B cell (primary cell): ENCODE measurements at regions not wholly inside any gene's neighbourhood (a gene's known extent, or its start where the extent isn't known, plus 50 kb on each side); places are given as distances from the start of the nearest gene placed in this dataset.

Source experiments
- ATAC-seq: fragments of 200-7000 bp; cut with Tn5 transposase; one replicate; pipeline ENCODE4 v1.10.0; 2021; ENCODE audit warnings: low read depth, mild to moderate bottlenecking, moderate number of reproducible peaks, moderate library complexity
- CTCF ChIA-PET: fragments of 350-600 bp; sonication (Branson Sonifier 250); formaldehyde crosslinking; loops from one replicate; lab custom pipeline; 2021; ENCODE audit warnings: antibody characterized with exemption, inconsistent platforms; lab: Charles Lee
- POLR2A ChIA-PET: fragments of 350-600 bp; sonication (Branson Sonifier 250); formaldehyde crosslinking; loops from one replicate; lab custom pipeline; 2021; ENCODE audit warnings: antibody characterized with exemption; lab: Charles Lee
- DNase-seq: peaks from one replicate; pipeline ENCODE4 v3.0.0; 2013
- H2AFZ ChIP-seq: 2 replicates; pipeline ENCODE4 v1.6.1; 2012; ENCODE audit warnings: mild to moderate bottlenecking, low read depth, low read length; ENCODE audit not compliant: insufficient read depth, poor library complexity, severe bottlenecking
- H3K27ac ChIP-seq, 2 donors: 1 replicate in 1 of 2; 2 replicates in 1 of 2; pipeline ENCODE4 v1.5.1; 2012 to 2013; ENCODE audit warnings: low read length in 2 of 2, mild to moderate bottlenecking in 2 of 2, moderate library complexity in 1 of 2
- H3K27me3 ChIP-seq, 4 experiments: fragments of 200-600 bp in 1 of 4; sonication (generic) in 1 of 4; replicated peaks in 1 of 4; 1 replicate in 2 of 4; 2 replicates in 2 of 4; pipeline versions ENCODE4 v1.6.1 to v1.7.0; 2013 to 2016; ENCODE audit warnings: low read length in 3 of 4, mild to moderate bottlenecking in 2 of 4, mixed read lengths in 1 of 4, moderate library complexity in 1 of 4; ENCODE audit not compliant: insufficient read depth in 4 of 4, control insufficient read depth in 3 of 4; ENCODE audit errors: control extremely low read depth in 1 of 4
- H3K36me3 ChIP-seq, 2 experiments: replicated peaks in 1 of 2; 1 replicate in 1 of 2; 2 replicates in 1 of 2; pipeline versions ENCODE4 v1.6.1 to v1.7.1; 2013; ENCODE audit warnings: low read length in 1 of 2; ENCODE audit not compliant: insufficient read depth in 2 of 2, control insufficient read depth in 1 of 2; ENCODE audit errors: control extremely low read depth in 1 of 2, extremely low read depth in 1 of 2
- H3K4me1 ChIP-seq, 2 donors: fragments of 200-600 bp in 1 of 2; sonication (generic) in 1 of 2; 1 replicate in 1 of 2; 2 replicates in 1 of 2; pipeline versions ENCODE4 v1.5.1 to v1.6.1; 2013 to 2017; ENCODE audit warnings: low read length in 2 of 2; ENCODE audit not compliant: control insufficient read depth in 2 of 2, insufficient read depth in 2 of 2
- H3K4me2 ChIP-seq: replicated peaks from 2 replicates; pipeline ENCODE3; 2012; ENCODE audit warnings: mild to moderate bottlenecking, low read depth, low read length; ENCODE audit not compliant: poor library complexity, severe bottlenecking
- H3K4me3 ChIP-seq, 5 experiments: fragments of 200-600 bp in 1 of 5; sonication (generic) in 1 of 5; 1 replicate in 3 of 5; 2 replicates in 2 of 5; pipeline versions ENCODE4 v1.5.1 to v1.7.0; 2011 to 2016; ENCODE audit warnings: low read length in 4 of 5, mild to moderate bottlenecking in 4 of 5, low read depth in 2 of 5, control low read depth in 1 of 5, moderate library complexity in 1 of 5; ENCODE audit not compliant: insufficient read depth in 1 of 5; ENCODE audit errors: control extremely low read depth in 1 of 5, extremely low read depth in 1 of 5
- H3K79me2 ChIP-seq: fragments of 200-600 bp; sonication (generic); one replicate; pipeline ENCODE4 v1.6.0; 2016; ENCODE audit warnings: low read length; ENCODE audit not compliant: control insufficient read depth, insufficient read depth
- H3K9ac ChIP-seq: fragments of 200-600 bp; sonication (generic); 2 replicates; pipeline ENCODE4 v1.6.1; 2017; ENCODE audit warnings: mild to moderate bottlenecking, low read length, moderate library complexity
- H3K9me3 ChIP-seq, 3 donors: one replicate each; pipeline versions ENCODE4 v1.6.1 to v1.7.1; 2013; ENCODE audit warnings: low read length in 2 of 3; ENCODE audit not compliant: control insufficient read depth in 2 of 3, insufficient read depth in 1 of 3; ENCODE audit errors: control extremely low read depth in 1 of 3
- H4K20me1 ChIP-seq: 2 replicates; pipeline ENCODE4 v1.6.0; 2012; ENCODE audit warnings: mild to moderate bottlenecking, low read length; ENCODE audit not compliant: insufficient read depth, control insufficient read depth, poor library complexity, severe bottlenecking
- H3K27ac Mint-ChIP-seq: one replicate; pipeline ENCODE4 v1.8.0; 2021; ENCODE audit warnings: mixed read lengths
- H3K27me3 Mint-ChIP-seq: one replicate; pipeline ENCODE4 v1.8.0; 2021; ENCODE audit warnings: mixed read lengths
- H3K4me1 Mint-ChIP-seq: one replicate; pipeline ENCODE4 v1.8.0; 2021; ENCODE audit warnings: mixed read lengths
- H3K4me3 Mint-ChIP-seq: one replicate; pipeline ENCODE4 v1.8.0; 2021; ENCODE audit warnings: mixed read lengths
- H3K9me3 Mint-ChIP-seq: one replicate; pipeline ENCODE4 v1.8.0; 2022; ENCODE audit warnings: mixed read lengths; ENCODE audit not compliant: insufficient read depth
- EZH2 ChIP-seq: IDR thresholded peaks from 2 replicates; pipeline ENCODE4 v1.6.1; 2012; ENCODE audit warnings: borderline replicate concordance, low read depth, mild to moderate bottlenecking, moderate library complexity, low read length; ENCODE audit not compliant: insufficient read depth, poor library complexity, severe bottlenecking
- WGBS: methylation state at CpG from one replicate; pipeline ENCODE4 v1.1.5; 2013; ENCODE audit warnings: missing lambda C conversion rate; ENCODE audit not compliant: insufficient coverage; 5-methylcytosine and 5-hydroxymethylcytosine counted together
- intact Hi-C: fragments of 100-400 bp; cut with micrococcal nuclease; formaldehyde crosslinking; loops from one replicate; pipeline ENCODE4 v1.10.0; 2022
- TF ChIP-seq, protein P1 (sequence below): fragments of 200-600 bp; IDR thresholded peaks from one replicate; pipeline ENCODE4 v1.8.0; 2022; ENCODE audit warnings: antibody characterized with exemption, mild to moderate bottlenecking

DNA sequence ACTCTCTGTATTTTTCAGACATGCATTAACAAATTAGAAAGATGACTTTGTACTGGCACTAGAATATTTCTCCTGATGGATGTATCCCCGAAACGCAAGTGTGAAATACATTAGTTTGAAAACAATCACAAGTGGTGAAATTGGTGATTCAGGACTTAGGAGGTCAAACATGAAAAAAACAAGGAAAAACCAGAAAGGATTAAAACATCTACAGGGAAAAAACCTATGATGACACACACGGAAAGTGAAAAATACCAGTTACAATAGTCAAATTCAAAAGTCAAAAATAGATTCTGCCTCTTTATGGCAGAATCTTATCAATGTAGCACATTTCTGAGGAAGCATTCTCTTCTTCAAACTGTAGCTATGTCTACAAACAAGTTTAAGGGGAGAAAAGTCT is 129.0 kb upstream of the SGK1 start:
- intact Hi-C loops, result no loop called here
- no peaks in the 10 kb centered on the region for H3K79me2 ChIP-seq
- ATAC-seq (no peak), DNase-seq (no peak)
- H3K36me3 ChIP-seq, result no peaks in the 10 kb centered on the region
- no CpG with 5 or more reads among the region's 3 CpGs for WGBS
- H3K27me3 ChIP-seq, result no peaks in the 10 kb centered on the region
- H3K4me2 ChIP-seq, result no peak overlapping the region
- ChIA-PET CTCF (no interaction called here), POLR2A (no interaction called here)
- Mint-ChIP-seq H3K27me3 (no peaks in the 10 kb centered on the region), H3K27ac (no peak overlapping the region), H3K4me3 (no peak overlapping the region), H3K9me3 (no peaks in the 10 kb centered on the region), H3K4me1 (peaks cover 17% of the 10 kb centered on the region)
- no peaks in the 10 kb centered on the region for H3K9me3 ChIP-seq
- TF ChIP-seq, protein P1, sequence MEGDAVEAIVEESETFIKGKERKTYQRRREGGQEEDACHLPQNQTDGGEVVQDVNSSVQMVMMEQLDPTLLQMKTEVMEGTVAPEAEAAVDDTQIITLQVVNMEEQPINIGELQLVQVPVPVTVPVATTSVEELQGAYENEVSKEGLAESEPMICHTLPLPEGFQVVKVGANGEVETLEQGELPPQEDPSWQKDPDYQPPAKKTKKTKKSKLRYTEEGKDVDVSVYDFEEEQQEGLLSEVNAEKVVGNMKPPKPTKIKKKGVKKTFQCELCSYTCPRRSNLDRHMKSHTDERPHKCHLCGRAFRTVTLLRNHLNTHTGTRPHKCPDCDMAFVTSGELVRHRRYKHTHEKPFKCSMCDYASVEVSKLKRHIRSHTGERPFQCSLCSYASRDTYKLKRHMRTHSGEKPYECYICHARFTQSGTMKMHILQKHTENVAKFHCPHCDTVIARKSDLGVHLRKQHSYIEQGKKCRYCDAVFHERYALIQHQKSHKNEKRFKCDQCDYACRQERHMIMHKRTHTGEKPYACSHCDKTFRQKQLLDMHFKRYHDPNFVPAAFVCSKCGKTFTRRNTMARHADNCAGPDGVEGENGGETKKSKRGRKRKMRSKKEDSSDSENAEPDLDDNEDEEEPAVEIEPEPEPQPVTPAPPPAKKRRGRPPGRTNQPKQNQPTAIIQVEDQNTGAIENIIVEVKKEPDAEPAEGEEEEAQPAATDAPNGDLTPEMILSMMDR, result no peak
- no peak for TF ChIP-seq EZH2
- no peak overlapping the region for H3K27ac ChIP-seq
- H4K20me1 ChIP-seq, result no peaks in the 10 kb centered on the region
- no peak overlapping the region for H2AFZ ChIP-seq
- peaks cover 0 to 5% of the 10 kb centered on the region in 2 donors for H3K4me1 ChIP-seq
- no peak overlapping the region for H3K4me3 ChIP-seq
- no peak overlapping the region for H3K9ac ChIP-seq

DNA sequence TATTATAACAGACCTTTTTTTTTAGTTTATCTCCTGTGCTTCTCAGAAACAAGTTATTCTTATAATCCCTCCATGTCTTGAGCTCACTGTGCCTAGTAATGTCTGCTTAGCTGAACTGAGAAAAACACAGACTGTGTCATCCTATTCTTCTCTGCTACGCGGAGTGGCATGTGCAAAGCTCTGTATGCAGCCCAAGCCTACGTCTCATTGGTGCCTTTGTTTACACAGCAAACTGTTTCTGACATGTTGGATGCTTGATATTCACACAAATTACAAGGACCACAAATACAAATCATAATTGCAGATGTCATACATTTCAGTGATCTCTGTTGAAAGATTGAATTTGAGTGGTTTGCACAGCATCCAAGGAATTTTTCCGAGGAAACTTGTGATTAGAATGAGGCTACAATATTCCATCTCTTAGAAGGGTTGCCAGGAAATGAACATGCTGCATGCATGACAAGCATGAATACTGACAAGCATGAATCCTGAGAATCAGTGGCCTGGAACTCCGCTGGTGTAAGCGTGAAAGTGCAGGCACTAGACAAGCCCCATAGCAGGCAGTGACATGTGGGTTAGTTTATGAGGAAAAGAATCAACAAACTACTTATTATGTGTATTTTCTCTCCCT is 128.4 kb upstream of the SGK1 start:
- CTCF ChIA-PET, result interaction anchor here (0.6 kb wide), 1 partner anchor 9 kb away, joined by 3 read pairs; no protein-coding TSS in a partner anchor
- no peak overlapping the region for H3K27ac ChIP-seq
- Mint-ChIP-seq H3K4me3 (no peak overlapping the region), H3K27me3 (no peaks in the 10 kb centered on the region), H3K9me3 (no peaks in the 10 kb centered on the region), H3K4me1 (peaks cover 17% of the 10 kb centered on the region), H3K27ac (no peak overlapping the region)
- no peaks in the 10 kb centered on the region for H3K9me3 ChIP-seq
- DNase-seq (no peak), ATAC-seq (no peak)
- no peaks in the 10 kb centered on the region for H3K27me3 ChIP-seq
- H3K4me3 ChIP-seq, result no peak overlapping the region
- H3K4me2 ChIP-seq, result no peak overlapping the region
- H3K9ac ChIP-seq, result no peak overlapping the region
- intact Hi-C loops, result no loop called here
- no peak overlapping the region for H2AFZ ChIP-seq
- TF ChIP-seq EZH2, result no peak
- TF ChIP-seq, protein P1, result no peak
- H4K20me1 ChIP-seq, result no peaks in the 10 kb centered on the region
- 96% methylated on average over 3 of the region's 6 CpGs for WGBS
- no peaks in the 10 kb centered on the region for H3K79me2 ChIP-seq
- H3K4me1 ChIP-seq, result peaks cover 0 to 5% of the 10 kb centered on the region in 2 donors
- no peaks in the 10 kb centered on the region for H3K36me3 ChIP-seq
- POLR2A ChIA-PET, result no interaction called here
